Fibroblast of lung (primary cell): ENCODE measurements at regions not wholly inside any gene's neighbourhood (a gene's known extent, or its start where the extent isn't known, plus 50 kb on each side); places are given as distances from the start of the nearest gene placed in this dataset.

Source experiments
- DNase-seq, 2 donors: peaks; one replicate each; pipeline versions ENCODE4 v3.0.0 to v3.0.0-alpha.2; 2010; ENCODE audit warnings: low read depth in 2 of 2
- H2AFZ ChIP-seq: 2 replicates; pipeline ENCODE4 v1.5.1; 2012; ENCODE audit warnings: low read length, control low read depth, inconsistent platforms
- H3K27ac ChIP-seq: 2 replicates; pipeline ENCODE4 v1.5.1; 2011; ENCODE audit warnings: low read length, control low read depth; ENCODE audit not compliant: insufficient read depth
- H3K27me3 ChIP-seq: 2 replicates; pipeline ENCODE4 v1.5.1; 2011; ENCODE audit warnings: mild to moderate bottlenecking, low read length; ENCODE audit not compliant: control insufficient read depth, insufficient read depth
- H3K36me3 ChIP-seq: 2 replicates; pipeline ENCODE4 v1.5.1; 2011; ENCODE audit warnings: low read length; ENCODE audit not compliant: control insufficient read depth, insufficient read depth
- H3K4me1 ChIP-seq: 2 replicates; pipeline ENCODE4 v1.5.1; 2011; ENCODE audit warnings: low read length; ENCODE audit not compliant: control insufficient read depth, insufficient read depth; ENCODE audit errors: extremely low read depth
- H3K4me2 ChIP-seq: 2 replicates; pipeline ENCODE4 v1.5.1; 2011; ENCODE audit warnings: low read length, control low read depth; ENCODE audit not compliant: insufficient read depth; ENCODE audit errors: extremely low read depth
- H3K4me3 ChIP-seq, 4 experiments: fragments of 200-600 bp in 1 of 4; sonication (generic) in 1 of 4; replicated peaks in 1 of 4; 2 replicates each; pipeline ENCODE4 v1.5.1; 2011 to 2016; ENCODE audit warnings: low read length in 4 of 4, low read depth in 3 of 4, mild to moderate bottlenecking in 3 of 4, control low read depth in 2 of 4, inconsistent platforms in 1 of 4, mixed read lengths in 1 of 4; ENCODE audit not compliant: insufficient read depth in 1 of 4; ENCODE audit errors: control extremely low read depth in 1 of 4
- H3K79me2 ChIP-seq: 2 replicates; pipeline ENCODE4 v1.5.1; 2012; ENCODE audit warnings: mild to moderate bottlenecking, low read length, inconsistent platforms; ENCODE audit not compliant: control insufficient read depth, insufficient read depth
- H3K9ac ChIP-seq: 2 replicates; pipeline ENCODE4 v1.5.1; 2011; ENCODE audit warnings: mild to moderate bottlenecking, low read length, control low read depth; ENCODE audit not compliant: insufficient read depth
- H3K9me3 ChIP-seq: 2 replicates; pipeline ENCODE4 v1.5.1; 2012; ENCODE audit warnings: low read depth, low read length; ENCODE audit not compliant: control insufficient read depth, insufficient read depth
- H4K20me1 ChIP-seq: 2 replicates; pipeline ENCODE4 v1.5.1; 2011; ENCODE audit warnings: low read length; ENCODE audit not compliant: control insufficient read depth, insufficient read depth; ENCODE audit errors: extremely low read depth
- CTCF ChIP-seq, 2 donors: IDR thresholded peaks in 1 of 2; conservative IDR thresholded peaks in 1 of 2; 1 replicate in 1 of 2; 2 replicates in 1 of 2; pipeline ENCODE4 v1.5.1; 2011 to 2012; ENCODE audit warnings: low read length in 2 of 2, control low read depth in 1 of 2, inconsistent platforms in 1 of 2, low read depth in 1 of 2, mild to moderate bottlenecking in 1 of 2
- EZH2 ChIP-seq: IDR thresholded peaks from 2 replicates; pipeline ENCODE4 v1.5.1; 2012; ENCODE audit warnings: low read length, control low read depth, mild to moderate bottlenecking; ENCODE audit errors: missing control alignments

GRCh38 chr1:189351960-189352359 is 1125.7 kb downstream of the BRINP3 start:
- DNase-seq: no peak
- H3K79me2 ChIP-seq: no peaks in the 10 kb centered on the region
- no peaks in the 10 kb centered on the region for H3K9me3 ChIP-seq
- no peaks in the 10 kb centered on the region for H3K27me3 ChIP-seq
- H3K36me3 ChIP-seq: no peaks in the 10 kb centered on the region
- H2AFZ ChIP-seq: no peak overlapping the region
- no peaks in the 10 kb centered on the region for H4K20me1 ChIP-seq
- TF ChIP-seq EZH2 (no peak), CTCF (conservative IDR thresholded peaks at IDR 0.05 in 1 of 2, IDR thresholded peaks at IDR 0.05 in 1 of 2; ENCODE audit: low read depth in 1 of 2, low read length in 2 of 2) (no peak)
- no peak overlapping the region for H3K4me3 ChIP-seq
- H3K4me1 ChIP-seq: no peaks in the 10 kb centered on the region
- no peak overlapping the region for H3K27ac ChIP-seq
- no peak overlapping the region for H3K4me2 ChIP-seq
- H3K9ac ChIP-seq: no peak overlapping the region

- TF ChIP-seq CTCF (conservative IDR thresholded peaks at IDR 0.05 in 1 of 2, IDR thresholded peaks at IDR 0.05 in 1 of 2; ENCODE audit: low read depth in 1 of 2, low read length in 2 of 2): no peak
- no peak for TF ChIP-seq EZH2
- Histone ChIP-seq H3K4me3 (no peak overlapping the region), H3K9me3 (no peaks in the 10 kb centered on the region), H3K79me2 (no peaks in the 10 kb centered on the region), H3K4me1 (no peaks in the 10 kb centered on the region), H3K27me3 (no peaks in the 10 kb centered on the region), H3K9ac (no peak overlapping the region), H2AFZ (no peak overlapping the region), H3K4me2 (no peak overlapping the region), H4K20me1 (no peaks in the 10 kb centered on the region), H3K36me3 (no peaks in the 10 kb centered on the region), H3K27ac (no peak overlapping the region)
- no peak for DNase-seq
Observed at GRCh38 chr1:189356206-189356605, 1121.5 kb downstream of the BRINP3 start.

- no peaks in the 10 kb centered on the region for H3K79me2 ChIP-seq
- no peaks in the 10 kb centered on the region for H3K36me3 ChIP-seq
- no peaks in the 10 kb centered on the region for H4K20me1 ChIP-seq
- H3K27me3 ChIP-seq: no peaks in the 10 kb centered on the region
- TF ChIP-seq EZH2 (no peak), CTCF (conservative IDR thresholded peaks at IDR 0.05 in 1 of 2, IDR thresholded peaks at IDR 0.05 in 1 of 2; ENCODE audit: low read depth in 1 of 2, low read length in 2 of 2) (no peak)
- H3K27ac ChIP-seq: no peak overlapping the region
- H3K9ac ChIP-seq: no peak overlapping the region
- no peak overlapping the region for H2AFZ ChIP-seq
- H3K4me1 ChIP-seq: no peaks in the 10 kb centered on the region
- H3K4me2 ChIP-seq: no peak overlapping the region
- no peaks in the 10 kb centered on the region for H3K9me3 ChIP-seq
- DNase-seq: no peak
- no peak overlapping the region for H3K4me3 ChIP-seq
Observed at GRCh38 chr1:189357317-189357716, 1120.3 kb downstream of the BRINP3 start.
